ENCODE measurements at regions not wholly inside any gene's neighbourhood (a gene's known extent, or its start where the extent isn't known, plus 50 kb on each side); places are given as distances from the start of the nearest gene placed in this dataset.

DNA sequence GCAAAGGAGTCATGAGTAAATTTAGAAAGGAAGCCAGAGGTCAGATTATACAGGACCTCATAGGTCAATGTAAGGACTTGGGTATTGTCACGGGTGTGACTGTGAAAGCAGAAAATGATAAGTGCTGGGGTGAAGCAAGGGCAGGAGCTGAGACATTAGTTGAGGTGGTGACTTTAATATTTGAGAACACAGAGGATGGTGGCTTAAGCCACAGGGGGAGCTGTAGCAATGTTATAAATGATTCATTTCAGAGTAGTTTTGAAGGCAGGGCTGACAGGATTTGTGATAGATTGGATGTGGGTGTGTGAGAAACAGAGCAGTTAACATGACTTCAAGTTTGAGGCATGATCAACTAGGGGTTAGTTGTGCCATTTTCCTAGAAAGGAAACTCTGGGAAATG, 659.9 kb downstream of the EPM2A start:
- Histone ChIP-seq H3K4me3 (ENCODE audit: low read depth, low read length) (no peak overlapping the region), H3K27ac (no peak overlapping the region), H3K36me3 (replicated peaks) (no peaks in the 10 kb centered on the region), H3K27me3 (replicated peaks) (no peaks in the 10 kb centered on the region)
- TF ChIP-seq CTCF (IDR thresholded peaks at IDR 0.05; ENCODE audit: low read depth, low read length, missing control alignments), result peak; percentile 22
- no peak for DNase-seq
- in situ Hi-C loops (cut with HindIII; ENCODE audit: low pct_ligation_motif_present, low sequenced_read_pairs), result no loop called here

GRCh38 chr6:145076115-145076841, 659.0 kb downstream of the EPM2A start:
- no peak for TF ChIP-seq CTCF (IDR thresholded peaks at IDR 0.05; ENCODE audit: low read depth, low read length, missing control alignments)
- Histone ChIP-seq H3K4me3 (ENCODE audit: low read depth, low read length) (no peak overlapping the region), H3K27me3 (replicated peaks) (no peaks in the 10 kb centered on the region), H3K27ac (no peak overlapping the region), H3K36me3 (replicated peaks) (no peaks in the 10 kb centered on the region)
- no peak for DNase-seq
- in situ Hi-C loops (cut with HindIII; ENCODE audit: low pct_ligation_motif_present, low sequenced_read_pairs), result no loop called here

- in situ Hi-C loops (cut with HindIII; ENCODE audit: low pct_ligation_motif_present, low sequenced_read_pairs), result no loop called here
- DNase-seq, result no peak
- H3K27ac ChIP-seq, result no peak overlapping the region
- H3K36me3 ChIP-seq (replicated peaks), result no peaks in the 10 kb centered on the region
- TF ChIP-seq CTCF (IDR thresholded peaks at IDR 0.05; ENCODE audit: low read depth, low read length, missing control alignments), result no peak
- no peaks in the 10 kb centered on the region for H3K27me3 ChIP-seq (replicated peaks)
- no peak overlapping the region for H3K4me3 ChIP-seq (ENCODE audit: low read depth, low read length)
These were observed 657.9 kb downstream of the EPM2A start for GRCh38 chr6:145077382-145077781.

DNA sequence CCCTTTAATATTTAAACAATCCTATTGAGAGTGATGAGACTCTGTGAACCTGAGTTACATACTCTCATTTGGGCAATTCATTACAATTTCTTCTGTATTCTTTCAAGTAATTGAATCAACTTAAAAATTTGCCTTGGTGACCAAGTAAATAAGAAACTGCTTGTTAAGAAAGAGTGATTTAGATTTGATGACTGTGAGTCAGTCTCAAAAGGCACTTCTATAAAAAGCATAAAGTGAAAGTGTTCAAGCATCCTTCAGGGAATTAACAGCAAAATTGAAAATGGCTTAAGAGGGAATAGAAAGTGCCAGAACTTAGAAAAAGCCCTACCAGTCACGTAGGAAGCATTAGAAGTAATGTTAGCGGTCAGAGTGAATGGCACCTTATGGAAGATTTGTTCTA, 654.7 kb downstream of the EPM2A start:
- in situ Hi-C loops (cut with HindIII; ENCODE audit: low pct_ligation_motif_present, low sequenced_read_pairs), result no loop called here
- H3K36me3 ChIP-seq (replicated peaks), result no peaks in the 10 kb centered on the region
- DNase-seq, result no peak
- H3K27ac ChIP-seq, result no peak overlapping the region
- TF ChIP-seq CTCF (IDR thresholded peaks at IDR 0.05; ENCODE audit: low read depth, low read length, missing control alignments), result no peak
- no peaks in the 10 kb centered on the region for H3K27me3 ChIP-seq (replicated peaks)
- no peak overlapping the region for H3K4me3 ChIP-seq (ENCODE audit: low read depth, low read length)

DNA sequence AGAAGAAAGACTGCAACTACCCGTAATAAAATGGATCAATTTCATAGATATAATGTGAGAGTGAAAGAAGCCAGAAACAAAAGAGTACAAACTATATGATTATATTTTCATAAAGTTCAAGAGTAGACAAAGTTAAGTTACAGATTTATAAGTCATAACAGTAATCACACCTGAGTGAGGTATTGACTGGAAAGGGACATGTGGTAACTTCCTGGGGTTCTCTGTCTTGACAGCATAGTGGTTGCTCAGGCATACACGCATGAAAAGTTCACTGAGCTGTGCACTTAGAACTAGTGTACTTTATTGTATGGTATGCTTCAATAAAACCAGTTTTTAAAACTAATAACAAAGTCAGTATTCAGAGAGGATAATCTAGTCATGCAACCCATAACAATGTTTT, 653.6 kb downstream of the EPM2A start:
- Histone ChIP-seq H3K4me3 (ENCODE audit: low read depth, low read length) (no peak overlapping the region), H3K27me3 (replicated peaks) (no peaks in the 10 kb centered on the region), H3K27ac (no peak overlapping the region), H3K36me3 (replicated peaks) (no peaks in the 10 kb centered on the region)
- TF ChIP-seq CTCF (IDR thresholded peaks at IDR 0.05; ENCODE audit: low read depth, low read length, missing control alignments), result no peak
- DNase-seq, result no peak
- in situ Hi-C loops (cut with HindIII; ENCODE audit: low pct_ligation_motif_present, low sequenced_read_pairs), result no loop called here

GRCh38 chr6:145082359-145082758, 653.0 kb downstream of the EPM2A start:
- DNase-seq, result no peak
- TF ChIP-seq CTCF (IDR thresholded peaks at IDR 0.05; ENCODE audit: low read depth, low read length, missing control alignments), result no peak

More at GRCh38 chr6:145082359-145082758, 653.0 kb downstream of the EPM2A start:
- H3K4me3 ChIP-seq (ENCODE audit: low read depth, low read length), result no peak overlapping the region
- H3K27me3 ChIP-seq (replicated peaks), result no peaks in the 10 kb centered on the region
- no peak overlapping the region for H3K27ac ChIP-seq
- no peaks in the 10 kb centered on the region for H3K36me3 ChIP-seq (replicated peaks)
- in situ Hi-C loops (cut with HindIII; ENCODE audit: low pct_ligation_motif_present, low sequenced_read_pairs), result no loop called here

All from brain microvascular endothelial cell (primary cell).